HL-60 (cell line): ENCODE measurements at regions not wholly inside any gene's neighbourhood (a gene's known extent, or its start where the extent isn't known, plus 50 kb on each side); places are given as distances from the start of the nearest gene placed in this dataset.

Source experiments
- DNase-seq, 2 experiments: peaks; one replicate each; pipeline ENCODE4 v3.0.0-alpha.2; 2010 to 2020; ENCODE audit warnings: low read depth in 1 of 2, low spot score in 1 of 2
- H3K27ac ChIP-seq: fragments of 250-450 bp; sonication (Bioruptor Pico); replicated peaks from 2 replicates; pipeline ENCODE4 v1.5.1; 2020; ENCODE audit warnings: mild to moderate bottlenecking, moderate library complexity
- H3K27me3 ChIP-seq: fragments of 250-450 bp; sonication (Bioruptor Pico); 2 replicates; pipeline ENCODE4 v1.5.1; 2021; ENCODE audit warnings: mild to moderate bottlenecking, moderate library complexity; ENCODE audit not compliant: insufficient read depth, poor library complexity, severe bottlenecking
- H3K4me3 ChIP-seq: replicated peaks from 2 replicates; pipeline ENCODE4 v1.5.1; 2011; ENCODE audit warnings: mild to moderate bottlenecking, control low read depth, low read length; ENCODE audit not compliant: insufficient read depth
- GABPA ChIP-seq: IDR thresholded peaks from 2 replicates; pipeline ENCODE4 v1.6.1; 2012; ENCODE audit warnings: low read depth
- POLR2AphosphoS5 ChIP-seq: IDR thresholded peaks from 2 replicates; pipeline ENCODE4 v1.6.1; 2012; ENCODE audit warnings: low read depth
- SPI1 ChIP-seq: IDR thresholded peaks from 2 replicates; pipeline ENCODE4 v1.6.1; 2012; ENCODE audit warnings: low read depth, mild to moderate bottlenecking, borderline replicate concordance
- TF ChIP-seq, protein P1 (sequence below): IDR thresholded peaks from 2 replicates; pipeline ENCODE4 v1.6.1; 2012; ENCODE audit warnings: low read depth; ENCODE audit not compliant: insufficient replicate concordance
- TF ChIP-seq, protein P2 (sequence below): IDR thresholded peaks from one replicate; pipeline ENCODE4 v1.5.1; 2011; ENCODE audit warnings: low read length, control low read depth, inconsistent platforms; ENCODE audit not compliant: insufficient read depth

DNA sequence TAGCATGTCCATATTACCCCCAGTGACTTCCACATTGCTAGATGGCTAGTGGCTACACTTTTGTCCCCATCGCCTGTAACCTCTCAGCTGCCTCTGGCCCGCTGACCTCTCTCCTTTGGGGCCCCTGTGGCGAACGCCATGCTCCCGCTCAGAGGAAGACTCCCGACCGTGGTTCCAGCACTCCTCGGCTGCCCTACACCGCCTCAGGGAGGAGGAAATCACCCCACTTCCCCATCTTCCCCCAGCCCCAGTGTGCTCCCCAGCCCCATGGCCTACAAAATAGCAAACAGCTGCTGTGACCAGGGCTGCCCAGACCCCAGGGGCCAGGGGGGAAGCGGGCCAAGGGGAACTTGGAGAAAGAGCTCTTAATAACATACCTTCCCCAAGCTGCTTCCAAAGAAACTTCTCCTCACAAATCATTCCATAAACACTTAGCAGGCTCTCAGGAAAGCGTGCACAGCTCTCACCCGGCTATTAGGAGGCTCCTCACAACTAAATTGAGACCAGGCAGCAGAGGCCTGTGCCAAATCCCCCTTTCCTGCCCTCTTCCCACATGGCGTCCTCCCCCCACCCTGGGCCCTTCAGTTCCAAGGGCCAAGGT lies 63.5 kb upstream of the WNT11 start:
- TF ChIP-seq, protein P1, sequence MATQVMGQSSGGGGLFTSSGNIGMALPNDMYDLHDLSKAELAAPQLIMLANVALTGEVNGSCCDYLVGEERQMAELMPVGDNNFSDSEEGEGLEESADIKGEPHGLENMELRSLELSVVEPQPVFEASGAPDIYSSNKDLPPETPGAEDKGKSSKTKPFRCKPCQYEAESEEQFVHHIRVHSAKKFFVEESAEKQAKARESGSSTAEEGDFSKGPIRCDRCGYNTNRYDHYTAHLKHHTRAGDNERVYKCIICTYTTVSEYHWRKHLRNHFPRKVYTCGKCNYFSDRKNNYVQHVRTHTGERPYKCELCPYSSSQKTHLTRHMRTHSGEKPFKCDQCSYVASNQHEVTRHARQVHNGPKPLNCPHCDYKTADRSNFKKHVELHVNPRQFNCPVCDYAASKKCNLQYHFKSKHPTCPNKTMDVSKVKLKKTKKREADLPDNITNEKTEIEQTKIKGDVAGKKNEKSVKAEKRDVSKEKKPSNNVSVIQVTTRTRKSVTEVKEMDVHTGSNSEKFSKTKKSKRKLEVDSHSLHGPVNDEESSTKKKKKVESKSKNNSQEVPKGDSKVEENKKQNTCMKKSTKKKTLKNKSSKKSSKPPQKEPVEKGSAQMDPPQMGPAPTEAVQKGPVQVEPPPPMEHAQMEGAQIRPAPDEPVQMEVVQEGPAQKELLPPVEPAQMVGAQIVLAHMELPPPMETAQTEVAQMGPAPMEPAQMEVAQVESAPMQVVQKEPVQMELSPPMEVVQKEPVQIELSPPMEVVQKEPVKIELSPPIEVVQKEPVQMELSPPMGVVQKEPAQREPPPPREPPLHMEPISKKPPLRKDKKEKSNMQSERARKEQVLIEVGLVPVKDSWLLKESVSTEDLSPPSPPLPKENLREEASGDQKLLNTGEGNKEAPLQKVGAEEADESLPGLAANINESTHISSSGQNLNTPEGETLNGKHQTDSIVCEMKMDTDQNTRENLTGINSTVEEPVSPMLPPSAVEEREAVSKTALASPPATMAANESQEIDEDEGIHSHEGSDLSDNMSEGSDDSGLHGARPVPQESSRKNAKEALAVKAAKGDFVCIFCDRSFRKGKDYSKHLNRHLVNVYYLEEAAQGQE = no peak
- peak; percentile 48; the same call in 1 of the 2 replicates for TF ChIP-seq SPI1
- Histone ChIP-seq H3K27ac (no peak overlapping the region), H3K4me3 (no peak overlapping the region), H3K27me3 (no peaks in the 10 kb centered on the region)
- DNase-seq = peak in 1 of 2 experiments; percentile 20

DNA sequence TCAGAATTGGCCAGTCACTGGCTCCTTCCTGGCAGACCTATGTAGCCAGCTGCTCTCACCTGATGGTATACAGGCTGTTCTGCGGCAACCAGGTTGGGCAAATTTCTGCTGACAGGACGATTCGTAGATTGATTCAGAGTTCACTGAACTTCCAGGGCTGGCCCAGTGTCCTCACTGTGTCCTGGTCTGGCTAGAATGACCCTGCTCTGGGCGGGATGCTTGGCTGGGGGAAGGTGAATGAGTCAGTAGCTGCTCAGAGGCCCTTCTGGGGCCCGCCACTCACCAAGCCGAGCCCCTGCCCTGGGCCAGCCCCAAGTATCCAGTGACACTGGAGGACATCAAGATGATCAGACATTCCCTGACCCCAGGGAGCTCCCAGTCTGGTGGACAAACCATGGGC lies 62.9 kb upstream of the WNT11 start:
- no peak for DNase-seq
- no peak overlapping the region for H3K27ac ChIP-seq
- TF ChIP-seq SPI1 = no peak
- TF ChIP-seq, protein P1 = no peak
- TF ChIP-seq POLR2AphosphoS5 = no peak
- TF ChIP-seq, protein P2, sequence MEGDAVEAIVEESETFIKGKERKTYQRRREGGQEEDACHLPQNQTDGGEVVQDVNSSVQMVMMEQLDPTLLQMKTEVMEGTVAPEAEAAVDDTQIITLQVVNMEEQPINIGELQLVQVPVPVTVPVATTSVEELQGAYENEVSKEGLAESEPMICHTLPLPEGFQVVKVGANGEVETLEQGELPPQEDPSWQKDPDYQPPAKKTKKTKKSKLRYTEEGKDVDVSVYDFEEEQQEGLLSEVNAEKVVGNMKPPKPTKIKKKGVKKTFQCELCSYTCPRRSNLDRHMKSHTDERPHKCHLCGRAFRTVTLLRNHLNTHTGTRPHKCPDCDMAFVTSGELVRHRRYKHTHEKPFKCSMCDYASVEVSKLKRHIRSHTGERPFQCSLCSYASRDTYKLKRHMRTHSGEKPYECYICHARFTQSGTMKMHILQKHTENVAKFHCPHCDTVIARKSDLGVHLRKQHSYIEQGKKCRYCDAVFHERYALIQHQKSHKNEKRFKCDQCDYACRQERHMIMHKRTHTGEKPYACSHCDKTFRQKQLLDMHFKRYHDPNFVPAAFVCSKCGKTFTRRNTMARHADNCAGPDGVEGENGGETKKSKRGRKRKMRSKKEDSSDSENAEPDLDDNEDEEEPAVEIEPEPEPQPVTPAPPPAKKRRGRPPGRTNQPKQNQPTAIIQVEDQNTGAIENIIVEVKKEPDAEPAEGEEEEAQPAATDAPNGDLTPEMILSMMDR = no peak
- no peak for TF ChIP-seq GABPA
- H3K27me3 ChIP-seq = no peaks in the 10 kb centered on the region
- no peak overlapping the region for H3K4me3 ChIP-seq

DNA sequence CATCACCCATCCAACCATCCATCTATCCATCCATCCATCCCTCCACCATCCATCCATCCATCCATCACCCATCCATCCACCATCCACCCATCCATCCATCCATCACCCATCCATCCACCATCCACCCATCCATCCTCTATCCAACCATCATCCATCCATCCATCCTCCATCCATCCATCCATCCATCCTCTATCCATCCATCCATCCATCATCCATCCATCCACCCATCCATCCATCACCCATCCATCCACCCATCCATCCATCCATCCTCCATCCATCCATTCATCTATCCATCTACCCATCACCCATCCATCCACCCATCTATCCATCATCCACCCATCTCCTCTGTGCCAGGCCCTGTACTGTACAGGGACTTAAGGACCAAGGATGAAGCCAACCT lies 62.2 kb upstream of the WNT11 start:
- TF ChIP-seq, protein P1 = no peak
- TF ChIP-seq POLR2AphosphoS5 (no peak), SPI1 (no peak), GABPA (no peak)
- TF ChIP-seq, protein P2 = no peak
- no peak overlapping the region for H3K4me3 ChIP-seq
- H3K27ac ChIP-seq = no peak overlapping the region
- DNase-seq = no peak
- no peaks in the 10 kb centered on the region for H3K27me3 ChIP-seq

DNA sequence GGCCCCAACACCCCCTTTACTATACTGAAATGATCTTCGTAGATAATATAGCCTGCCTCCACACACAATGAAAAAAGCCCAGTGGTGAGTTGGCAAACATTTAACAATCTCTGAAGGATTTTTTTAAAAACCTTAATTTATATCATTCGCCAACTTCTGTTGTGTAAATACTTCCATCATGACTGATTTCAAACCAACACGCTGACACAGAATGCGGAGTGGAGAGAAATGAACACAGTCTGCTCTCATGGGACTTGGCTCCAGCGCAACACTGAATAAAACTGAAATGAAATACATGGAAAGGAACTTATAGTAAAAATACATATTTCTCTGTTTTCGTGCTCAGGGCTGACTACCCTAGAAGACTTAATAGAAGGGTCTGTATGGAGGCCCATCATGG lies 61.3 kb upstream of the WNT11 start:
- TF ChIP-seq, protein P1 = no peak
- TF ChIP-seq, protein P2 = no peak
- TF ChIP-seq POLR2AphosphoS5 = no peak
- no peak for DNase-seq
- H3K27me3 ChIP-seq = no peaks in the 10 kb centered on the region
- H3K27ac ChIP-seq = no peak overlapping the region
- no peak overlapping the region for H3K4me3 ChIP-seq
